Activated CD8-positive, alpha-beta T cell treated with anti-CD3 and anti-CD28 coated beads, Interleukin-2, amount 10 ng/mL, durations not matched to agents 7 days and 5 days (primary cell): ENCODE measurements at regions not wholly inside any gene's neighbourhood (a gene's known extent, or its start where the extent isn't known, plus 50 kb on each side); places are given as distances from the start of the nearest gene placed in this dataset.
"Not testable (repeated sequence)": the region's sequence is repeated elsewhere in the genome, so short reads cannot be mapped to it uniquely, and the experiment has no call there.

ENCODE experiments used
- ATAC-seq: fragments of 150-1000 bp; cut with Tn5 transposase; one replicate; pipeline ENCODE4 v1.10.0; 2021; ENCODE audit warnings: moderate library complexity
- CTCF ChIA-PET: fragments of 350-600 bp; sonication (Branson Sonifier 250); formaldehyde crosslinking; loops from one replicate; lab custom pipeline; 2021; ENCODE audit warnings: antibody characterized with exemption; lab: Charles Lee
- POLR2A ChIA-PET: fragments of 350-600 bp; sonication (Branson Sonifier 250); formaldehyde crosslinking; loops from one replicate; lab custom pipeline; 2021; ENCODE audit warnings: antibody characterized with exemption; lab: Charles Lee
- DNase-seq: peaks from one replicate; pipeline ENCODE4 v3.0.0-alpha.2; 2020
- H3K27ac Mint-ChIP-seq: one replicate; pipeline ENCODE4 v1.8.0; 2021; ENCODE audit warnings: mild to moderate bottlenecking, mixed read lengths
- H3K27me3 Mint-ChIP-seq: one replicate; pipeline ENCODE4 v1.8.0; 2021; ENCODE audit warnings: low read depth, mixed read lengths
- H3K36me3 Mint-ChIP-seq: one replicate; pipeline ENCODE4 v1.8.0; 2021; ENCODE audit warnings: low read depth, mixed read lengths
- H3K4me1 Mint-ChIP-seq: one replicate; pipeline ENCODE4 v1.8.0; 2021; ENCODE audit warnings: low read depth, mixed read lengths
- H3K4me3 Mint-ChIP-seq: one replicate; pipeline ENCODE4 v1.8.0; 2021; ENCODE audit warnings: mild to moderate bottlenecking, mixed read lengths
- H3K9me3 Mint-ChIP-seq: one replicate; pipeline ENCODE4 v1.8.0; 2022; ENCODE audit warnings: mixed read lengths; ENCODE audit not compliant: insufficient read depth

GRCh38 chr17:70581459-70581858 is 412.1 kb downstream of the KCNJ2 start:
- CTCF ChIA-PET, result no interaction called here
- H3K4me3 Mint-ChIP-seq, result no peak overlapping the region
- H3K36me3 Mint-ChIP-seq, result no peaks in the 10 kb centered on the region
- no peak overlapping the region for H3K27ac Mint-ChIP-seq
- H3K27me3 Mint-ChIP-seq, result no peaks in the 10 kb centered on the region
- H3K4me1 Mint-ChIP-seq, result no peaks in the 10 kb centered on the region
- POLR2A ChIA-PET, result no interaction called here
- no peaks in the 10 kb centered on the region for H3K9me3 Mint-ChIP-seq
- no peak for ATAC-seq
- DNase-seq, result no peak

- Mint-ChIP-seq H3K36me3 (no peaks in the 10 kb centered on the region), H3K9me3 (no peaks in the 10 kb centered on the region), H3K4me3 (no peak overlapping the region), H3K27ac (no peak overlapping the region), H3K27me3 (no peaks in the 10 kb centered on the region), H3K4me1 (no peaks in the 10 kb centered on the region)
- ChIA-PET CTCF (no interaction called here), POLR2A (no interaction called here)
- no peak for DNase-seq
- no peak for ATAC-seq
Measured at GRCh38 chr17:70582777-70583176, 413.4 kb downstream of the KCNJ2 start.

- Mint-ChIP-seq H3K4me1 (no peaks in the 10 kb centered on the region), H3K27me3 (no peaks in the 10 kb centered on the region), H3K27ac (no peak overlapping the region), H3K4me3 (no peak overlapping the region), H3K9me3 (no peaks in the 10 kb centered on the region), H3K36me3 (no peaks in the 10 kb centered on the region)
- ChIA-PET POLR2A (no interaction called here), CTCF (no interaction called here)
- no peak for ATAC-seq
- no peak for DNase-seq
Measured at GRCh38 chr17:70584255-70584654, 414.9 kb downstream of the KCNJ2 start.

- CTCF ChIA-PET, result no interaction called here
- POLR2A ChIA-PET, result no interaction called here
- H3K4me3 Mint-ChIP-seq, result no peak overlapping the region
Measured at GRCh38 chr17:70588003-70588402, 418.7 kb downstream of the KCNJ2 start.

GRCh38 chr17:70597774-70598173 is 428.4 kb downstream of the KCNJ2 start:
- Mint-ChIP-seq H3K27ac (no peak overlapping the region), H3K36me3 (no peaks in the 10 kb centered on the region), H3K4me3 (no peak overlapping the region), H3K27me3 (no peaks in the 10 kb centered on the region), H3K9me3 (no peaks in the 10 kb centered on the region), H3K4me1 (no peaks in the 10 kb centered on the region)
- ATAC-seq (no peak), DNase-seq (no peak)
- CTCF ChIA-PET, result no interaction called here
- POLR2A ChIA-PET, result no interaction called here

More at GRCh38 chr17:70588003-70588402, 418.7 kb downstream of the KCNJ2 start:
- H3K4me1 Mint-ChIP-seq, result no peaks in the 10 kb centered on the region
- no peak overlapping the region for H3K27ac Mint-ChIP-seq
- no peaks in the 10 kb centered on the region for H3K27me3 Mint-ChIP-seq
- H3K36me3 Mint-ChIP-seq, result no peaks in the 10 kb centered on the region
- ATAC-seq, result no peak
- no peak for DNase-seq
- no peaks in the 10 kb centered on the region for H3K9me3 Mint-ChIP-seq

- Mint-ChIP-seq H3K4me1 (no peaks in the 10 kb centered on the region), H3K27me3 (no peaks in the 10 kb centered on the region), H3K4me3 (no peak overlapping the region), H3K36me3 (no peaks in the 10 kb centered on the region), H3K9me3 (no peaks in the 10 kb centered on the region), H3K27ac (no peak overlapping the region)
- POLR2A ChIA-PET, result interaction anchor here (0.6 kb wide), 1 partner anchor 404 kb away, joined by 6 read pairs; no protein-coding TSS in a partner anchor
- CTCF ChIA-PET, result no interaction called here
- DNase-seq (no peak), ATAC-seq (no peak)
Measured at GRCh38 chr17:70599198-70599597, 429.9 kb downstream of the KCNJ2 start.

GRCh38 chr17:70599945-70600344 is 430.6 kb downstream of the KCNJ2 start:
- H3K4me3 Mint-ChIP-seq, POLR2A ChIA-PET, H3K36me3 Mint-ChIP-seq, DNase-seq, ATAC-seq, H3K4me1 Mint-ChIP-seq, CTCF ChIA-PET, H3K9me3 Mint-ChIP-seq, H3K27ac Mint-ChIP-seq, H3K27me3 Mint-ChIP-seq: not testable (repeated sequence)

- CTCF ChIA-PET, result no interaction called here
- POLR2A ChIA-PET, result interaction anchor here (0.7 kb wide), 1 partner anchor 402 kb away, joined by 3 read pairs; no protein-coding TSS in a partner anchor
- ATAC-seq (no peak), DNase-seq (no peak)
- Mint-ChIP-seq H3K9me3 (no peaks in the 10 kb centered on the region), H3K4me3 (no peak overlapping the region), H3K27me3 (no peaks in the 10 kb centered on the region), H3K36me3 (no peaks in the 10 kb centered on the region), H3K27ac (no peak overlapping the region), H3K4me1 (no peaks in the 10 kb centered on the region)
Measured at GRCh38 chr17:70603226-70603625, 433.9 kb downstream of the KCNJ2 start.

GRCh38 chr17:70604854-70605253 is 435.5 kb downstream of the KCNJ2 start:
- no peak for DNase-seq
- no peaks in the 10 kb centered on the region for H3K4me1 Mint-ChIP-seq
- POLR2A ChIA-PET, result no interaction called here
- H3K27me3 Mint-ChIP-seq, result peaks cover 2% of the 10 kb centered on the region
- H3K9me3 Mint-ChIP-seq, result no peaks in the 10 kb centered on the region
- no peak for ATAC-seq
- H3K36me3 Mint-ChIP-seq, result no peaks in the 10 kb centered on the region
- no peak overlapping the region for H3K27ac Mint-ChIP-seq
- CTCF ChIA-PET, result no interaction called here
- H3K4me3 Mint-ChIP-seq, result no peak overlapping the region

- no peak for ATAC-seq
- ChIA-PET POLR2A (no interaction called here), CTCF (no interaction called here)
Measured at GRCh38 chr17:70606086-70606485, 436.8 kb downstream of the KCNJ2 start.

GRCh38 chr17:70608193-70608592 is 438.9 kb downstream of the KCNJ2 start:
- H3K4me1 Mint-ChIP-seq, result no peaks in the 10 kb centered on the region
- peaks cover 2% of the 10 kb centered on the region for H3K27me3 Mint-ChIP-seq
- ATAC-seq, result no peak
- ChIA-PET POLR2A (no interaction called here), CTCF (no interaction called here)
- H3K27ac Mint-ChIP-seq, result no peak overlapping the region
- H3K36me3 Mint-ChIP-seq, result no peaks in the 10 kb centered on the region
- H3K9me3 Mint-ChIP-seq, result no peaks in the 10 kb centered on the region
- no peak for DNase-seq
- no peak overlapping the region for H3K4me3 Mint-ChIP-seq

More at GRCh38 chr17:70606086-70606485, 436.8 kb downstream of the KCNJ2 start:
- Mint-ChIP-seq H3K4me3 (no peak overlapping the region), H3K9me3 (no peaks in the 10 kb centered on the region), H3K27me3 (peaks cover 2% of the 10 kb centered on the region), H3K27ac (no peak overlapping the region), H3K4me1 (no peaks in the 10 kb centered on the region), H3K36me3 (no peaks in the 10 kb centered on the region)
- no peak for DNase-seq

- Mint-ChIP-seq H3K36me3 (no peaks in the 10 kb centered on the region), H3K27me3 (peaks cover 2% of the 10 kb centered on the region), H3K9me3 (no peaks in the 10 kb centered on the region), H3K27ac (no peak overlapping the region), H3K4me1 (no peaks in the 10 kb centered on the region), H3K4me3 (no peak overlapping the region)
- no peak for DNase-seq
- ChIA-PET POLR2A (no interaction called here), CTCF (no interaction called here)
- no peak for ATAC-seq
Measured at GRCh38 chr17:70608957-70609356, 439.6 kb downstream of the KCNJ2 start.

- Mint-ChIP-seq H3K4me1 (no peaks in the 10 kb centered on the region), H3K27ac (no peak overlapping the region), H3K9me3 (no peaks in the 10 kb centered on the region), H3K4me3 (no peak overlapping the region), H3K36me3 (no peaks in the 10 kb centered on the region), H3K27me3 (peaks cover 2% of the 10 kb centered on the region)
- no peak for DNase-seq
- ChIA-PET CTCF (interaction anchor here (0.6 kb wide), 1 partner anchor 52 kb away, joined by 4 read pairs; no protein-coding TSS in a partner anchor), POLR2A (no interaction called here)
- ATAC-seq, result no peak
Measured at GRCh38 chr17:70609566-70609965, 440.2 kb downstream of the KCNJ2 start.
